B cell (primary cell): ENCODE measurements at regions not wholly inside any gene's neighbourhood (a gene's known extent, or its start where the extent isn't known, plus 50 kb on each side); places are given as distances from the start of the nearest gene placed in this dataset.

Experiments used
- EZH2 ChIP-seq: IDR thresholded peaks from 2 replicates; pipeline ENCODE4 v1.6.1; 2012; ENCODE audit warnings: borderline replicate concordance, low read depth, mild to moderate bottlenecking, moderate library complexity, low read length; ENCODE audit not compliant: insufficient read depth, poor library complexity, severe bottlenecking
- TF ChIP-seq, protein P1 (sequence below): fragments of 200-600 bp; IDR thresholded peaks from one replicate; pipeline ENCODE4 v1.8.0; 2022; ENCODE audit warnings: antibody characterized with exemption, mild to moderate bottlenecking

DNA sequence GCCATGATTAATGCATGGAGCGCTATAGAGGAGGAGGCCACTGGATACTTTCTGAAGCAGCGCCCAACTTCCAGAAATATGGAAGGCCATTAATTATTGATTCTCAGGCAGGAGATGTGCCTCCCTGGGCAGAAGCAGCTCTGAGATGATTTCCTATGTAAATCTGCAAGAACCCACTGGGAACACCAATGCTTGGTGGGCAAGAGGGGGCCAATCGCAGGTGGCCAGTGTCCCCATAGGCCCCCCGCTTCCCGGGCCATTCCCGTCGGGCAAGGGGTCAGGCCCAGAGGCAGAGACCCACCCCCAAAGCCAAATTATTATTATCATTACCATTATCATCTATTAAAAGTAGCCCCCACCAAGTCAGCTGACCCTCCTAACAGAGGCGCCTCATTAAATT, 288.0 kb upstream of the TLE3 start:
- TF ChIP-seq, protein P1, sequence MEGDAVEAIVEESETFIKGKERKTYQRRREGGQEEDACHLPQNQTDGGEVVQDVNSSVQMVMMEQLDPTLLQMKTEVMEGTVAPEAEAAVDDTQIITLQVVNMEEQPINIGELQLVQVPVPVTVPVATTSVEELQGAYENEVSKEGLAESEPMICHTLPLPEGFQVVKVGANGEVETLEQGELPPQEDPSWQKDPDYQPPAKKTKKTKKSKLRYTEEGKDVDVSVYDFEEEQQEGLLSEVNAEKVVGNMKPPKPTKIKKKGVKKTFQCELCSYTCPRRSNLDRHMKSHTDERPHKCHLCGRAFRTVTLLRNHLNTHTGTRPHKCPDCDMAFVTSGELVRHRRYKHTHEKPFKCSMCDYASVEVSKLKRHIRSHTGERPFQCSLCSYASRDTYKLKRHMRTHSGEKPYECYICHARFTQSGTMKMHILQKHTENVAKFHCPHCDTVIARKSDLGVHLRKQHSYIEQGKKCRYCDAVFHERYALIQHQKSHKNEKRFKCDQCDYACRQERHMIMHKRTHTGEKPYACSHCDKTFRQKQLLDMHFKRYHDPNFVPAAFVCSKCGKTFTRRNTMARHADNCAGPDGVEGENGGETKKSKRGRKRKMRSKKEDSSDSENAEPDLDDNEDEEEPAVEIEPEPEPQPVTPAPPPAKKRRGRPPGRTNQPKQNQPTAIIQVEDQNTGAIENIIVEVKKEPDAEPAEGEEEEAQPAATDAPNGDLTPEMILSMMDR = no peak
- TF ChIP-seq EZH2 = no peak
